CD14-positive monocyte (primary cell): ENCODE measurements at regions not wholly inside any gene's neighbourhood (a gene's known extent, or its start where the extent isn't known, plus 50 kb on each side); places are given as distances from the start of the nearest gene placed in this dataset.

ENCODE experiments used
- DNase-seq, 3 donors: peaks; one replicate each; pipeline ENCODE4 v3.0.0-alpha.2; 2011 to 2022
- H2AFZ ChIP-seq: 2 replicates; pipeline ENCODE4 v1.6.0; 2012; ENCODE audit warnings: mild to moderate bottlenecking, low read depth, low read length, inconsistent platforms; ENCODE audit not compliant: insufficient read depth, poor library complexity, severe bottlenecking
- H3K27ac ChIP-seq, 2 donors: 1 replicate in 1 of 2; 2 replicates in 1 of 2; pipeline ENCODE4 v1.5.1; 2012 to 2013; ENCODE audit warnings: low read length in 2 of 2, control low read depth in 1 of 2, inconsistent platforms in 1 of 2, low read depth in 1 of 2, mild to moderate bottlenecking in 1 of 2
- H3K27me3 ChIP-seq, 2 donors: one replicate each; pipeline versions ENCODE4 v1.6.0 to v1.6.1; 2011 to 2013; ENCODE audit warnings: low read length in 2 of 2; ENCODE audit not compliant: control insufficient read depth in 2 of 2, insufficient read depth in 2 of 2
- H3K36me3 ChIP-seq, 2 donors: replicated peaks in 1 of 2; 1 replicate in 1 of 2; 2 replicates in 1 of 2; pipeline versions ENCODE4 v1.5.1 to v1.6.1; 2012 to 2013; ENCODE audit warnings: low read length in 2 of 2, control low read depth in 1 of 2, inconsistent platforms in 1 of 2, mild to moderate bottlenecking in 1 of 2; ENCODE audit not compliant: insufficient read depth in 2 of 2, control insufficient read depth in 1 of 2
- H3K4me1 ChIP-seq, 2 donors: 1 replicate in 1 of 2; 2 replicates in 1 of 2; pipeline versions ENCODE4 v1.5.1 to v1.6.1; 2012 to 2013; ENCODE audit warnings: low read length in 2 of 2, control low read depth in 1 of 2, inconsistent platforms in 1 of 2, mild to moderate bottlenecking in 1 of 2, moderate library complexity in 1 of 2; ENCODE audit not compliant: insufficient read depth in 2 of 2, control insufficient read depth in 1 of 2
- H3K4me2 ChIP-seq: replicated peaks from 2 replicates; pipeline ENCODE3; 2012; ENCODE audit warnings: low read length, moderate library complexity, mild to moderate bottlenecking; ENCODE audit not compliant: poor library complexity, severe bottlenecking; ENCODE audit errors: extremely low read depth
- H3K4me3 ChIP-seq, 3 experiments: fragments of 200-600 bp in 1 of 3; sonication (generic) in 1 of 3; replicated peaks in 1 of 3; 1 replicate in 2 of 3; 2 replicates in 1 of 3; pipeline ENCODE4 v1.5.1; 2011 to 2013; ENCODE audit warnings: low read length in 3 of 3, mild to moderate bottlenecking in 3 of 3, control low read depth in 2 of 3, low read depth in 2 of 3, inconsistent platforms in 1 of 3, moderate library complexity in 1 of 3
- H3K79me2 ChIP-seq: 2 replicates; pipeline ENCODE4 v1.6.0; 2012; ENCODE audit warnings: mild to moderate bottlenecking, control low read depth, inconsistent platforms, low read length, moderate library complexity; ENCODE audit not compliant: insufficient read depth
- H3K9ac ChIP-seq: 2 replicates; pipeline ENCODE4 v1.6.0; 2017; ENCODE audit warnings: low read length, mild to moderate bottlenecking; ENCODE audit not compliant: insufficient read depth, poor library complexity, severe bottlenecking
- H3K9me3 ChIP-seq, 2 donors: replicated peaks in 1 of 2; 1 replicate in 1 of 2; 2 replicates in 1 of 2; pipeline versions ENCODE4 v1.5.1 to v1.6.1; 2012 to 2013; ENCODE audit warnings: low read length in 2 of 2, control low read depth in 1 of 2; ENCODE audit not compliant: control insufficient read depth in 1 of 2, insufficient read depth in 1 of 2
- H4K20me1 ChIP-seq: 2 replicates; pipeline ENCODE4 v1.6.0; 2012; ENCODE audit warnings: mild to moderate bottlenecking, low read length, control low read depth, moderate library complexity; ENCODE audit not compliant: insufficient read depth
- H3K27ac Mint-ChIP-seq, 7 donors: one replicate each; pipeline ENCODE4 v1.8.0; 2020; ENCODE audit warnings: mild to moderate bottlenecking in 7 of 7, mixed read lengths in 7 of 7, moderate library complexity in 6 of 7, inconsistent platforms in 2 of 7
- H3K27me3 Mint-ChIP-seq, 3 donors: one replicate each; pipeline ENCODE4 v1.8.0; 2021 to 2022; ENCODE audit warnings: low read depth in 3 of 3, mild to moderate bottlenecking in 3 of 3, mixed read lengths in 3 of 3, moderate library complexity in 3 of 3, inconsistent platforms in 1 of 3
- H3K36me3 Mint-ChIP-seq, 2 donors: one replicate each; pipeline ENCODE4 v1.8.0; 2020; ENCODE audit warnings: mixed read lengths in 2 of 2, inconsistent platforms in 1 of 2, mild to moderate bottlenecking in 1 of 2
- H3K4me1 Mint-ChIP-seq: one replicate; pipeline ENCODE4 v1.8.0; 2020; ENCODE audit warnings: mild to moderate bottlenecking, mixed read lengths
- H3K4me3 Mint-ChIP-seq, 2 donors: one replicate each; pipeline ENCODE4 v1.8.0; 2020; ENCODE audit warnings: mild to moderate bottlenecking in 2 of 2, mixed read lengths in 2 of 2, moderate library complexity in 1 of 2
- H3K9me3 Mint-ChIP-seq, 7 donors: one replicate each; pipeline ENCODE4 v1.8.0; 2020 to 2022; ENCODE audit warnings: mixed read lengths in 7 of 7, mild to moderate bottlenecking in 6 of 7, moderate library complexity in 6 of 7, inconsistent platforms in 2 of 7
- WGBS: methylation state at CpG from one replicate; pipeline ENCODE4 v1.1.5; 2013; ENCODE audit warnings: missing lambda C conversion rate; ENCODE audit not compliant: insufficient coverage; 5-methylcytosine and 5-hydroxymethylcytosine counted together
- intact Hi-C, 2 donors: fragments of 100-400 bp; cut with micrococcal nuclease; formaldehyde crosslinking; loops; one replicate each; pipeline versions ENCODE4 v1.15.0 to v1.15.1; 2023
- TF ChIP-seq, protein P1 (sequence below): fragments of 200-600 bp; IDR thresholded peaks from one replicate; pipeline ENCODE4 v1.8.0; 2022; ENCODE audit warnings: antibody characterized with exemption, mild to moderate bottlenecking

DNA sequence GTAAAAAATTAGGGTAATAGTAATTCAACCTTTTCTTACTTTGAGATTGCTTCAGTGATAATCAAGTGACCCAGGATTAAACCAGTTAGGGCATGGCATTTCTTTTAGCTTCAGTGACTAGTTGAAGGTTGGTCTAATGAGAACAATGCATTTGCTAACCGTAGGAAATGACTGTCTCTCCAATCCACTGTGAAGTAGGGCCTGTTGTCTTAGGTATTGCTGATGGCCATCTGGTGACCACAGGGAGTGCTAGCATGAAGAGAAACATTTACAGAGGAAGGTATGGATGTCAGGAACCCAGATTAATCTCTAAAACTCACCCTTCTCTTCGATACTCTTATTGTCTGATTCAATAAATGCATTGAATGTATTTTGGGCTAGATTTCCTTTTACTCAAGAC is 535.9 kb upstream of the SEMA6A start:
- H3K36me3 ChIP-seq, result no peaks in the 10 kb centered on the region
- H3K4me1 Mint-ChIP-seq, result no peaks in the 10 kb centered on the region
- H3K4me3 ChIP-seq, result no peak overlapping the region
- no peak overlapping the region for H3K4me3 Mint-ChIP-seq
- no peaks in the 10 kb centered on the region for H3K27me3 Mint-ChIP-seq
- H3K27ac Mint-ChIP-seq, result no peak overlapping the region
- H4K20me1 ChIP-seq, result no peaks in the 10 kb centered on the region
- H2AFZ ChIP-seq, result no peak overlapping the region
- H3K27ac ChIP-seq, result no peak overlapping the region
- no peaks in the 10 kb centered on the region for H3K27me3 ChIP-seq
- no peaks in the 10 kb centered on the region for H3K79me2 ChIP-seq
- no peaks in the 10 kb centered on the region for H3K4me1 ChIP-seq
- H3K4me2 ChIP-seq, result no peak overlapping the region
- no peak for DNase-seq
- H3K36me3 Mint-ChIP-seq, result no peaks in the 10 kb centered on the region
- no CpG with 5 or more reads among the region's 2 CpGs for WGBS
- H3K9me3 Mint-ChIP-seq, result peaks cover 4 to 14% (median 6%) of the 10 kb centered on the region in 7 donors
- no peak overlapping the region for H3K9ac ChIP-seq
- intact Hi-C loops, result no loop called here
- H3K9me3 ChIP-seq, result no peaks in the 10 kb centered on the region
- TF ChIP-seq, protein P1, sequence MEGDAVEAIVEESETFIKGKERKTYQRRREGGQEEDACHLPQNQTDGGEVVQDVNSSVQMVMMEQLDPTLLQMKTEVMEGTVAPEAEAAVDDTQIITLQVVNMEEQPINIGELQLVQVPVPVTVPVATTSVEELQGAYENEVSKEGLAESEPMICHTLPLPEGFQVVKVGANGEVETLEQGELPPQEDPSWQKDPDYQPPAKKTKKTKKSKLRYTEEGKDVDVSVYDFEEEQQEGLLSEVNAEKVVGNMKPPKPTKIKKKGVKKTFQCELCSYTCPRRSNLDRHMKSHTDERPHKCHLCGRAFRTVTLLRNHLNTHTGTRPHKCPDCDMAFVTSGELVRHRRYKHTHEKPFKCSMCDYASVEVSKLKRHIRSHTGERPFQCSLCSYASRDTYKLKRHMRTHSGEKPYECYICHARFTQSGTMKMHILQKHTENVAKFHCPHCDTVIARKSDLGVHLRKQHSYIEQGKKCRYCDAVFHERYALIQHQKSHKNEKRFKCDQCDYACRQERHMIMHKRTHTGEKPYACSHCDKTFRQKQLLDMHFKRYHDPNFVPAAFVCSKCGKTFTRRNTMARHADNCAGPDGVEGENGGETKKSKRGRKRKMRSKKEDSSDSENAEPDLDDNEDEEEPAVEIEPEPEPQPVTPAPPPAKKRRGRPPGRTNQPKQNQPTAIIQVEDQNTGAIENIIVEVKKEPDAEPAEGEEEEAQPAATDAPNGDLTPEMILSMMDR, result no peak

GRCh38 chr5:117107859-117108258 is 533.2 kb upstream of the SEMA6A start:
- no peaks in the 10 kb centered on the region for H3K27me3 ChIP-seq
- no peaks in the 10 kb centered on the region for H4K20me1 ChIP-seq
- no peak overlapping the region for H3K4me2 ChIP-seq
- H3K36me3 ChIP-seq, result no peaks in the 10 kb centered on the region
- H3K79me2 ChIP-seq, result no peaks in the 10 kb centered on the region
- intact Hi-C loops, result loop anchor here in 1 of 2 donors (5.0 kb wide), 1 partner anchor 341 kb away; no protein-coding TSS in a partner anchor
- no peak overlapping the region for H3K27ac ChIP-seq
- TF ChIP-seq, protein P1, result no peak
- no peaks in the 10 kb centered on the region for H3K27me3 Mint-ChIP-seq
- no peak overlapping the region for H3K4me3 Mint-ChIP-seq
- DNase-seq, result no peak
- no peak overlapping the region for H3K4me3 ChIP-seq
- H3K4me1 Mint-ChIP-seq, result no peaks in the 10 kb centered on the region
- H3K9ac ChIP-seq, result no peak overlapping the region
- H3K27ac Mint-ChIP-seq, result no peak overlapping the region
- no peaks in the 10 kb centered on the region for H3K9me3 ChIP-seq
- 60% methylated on average over 2 of the region's 3 CpGs for WGBS
- no peaks in the 10 kb centered on the region for H3K4me1 ChIP-seq
- no peaks in the 10 kb centered on the region for H3K36me3 Mint-ChIP-seq
- H3K9me3 Mint-ChIP-seq, result peaks cover 0 to 14% (median 3%) of the 10 kb centered on the region in 7 donors
- H2AFZ ChIP-seq, result no peak overlapping the region
